ENCODE measurements at regions not wholly inside any gene's neighbourhood (a gene's known extent, or its start where the extent isn't known, plus 50 kb on each side); places are given as distances from the start of the nearest gene placed in this dataset.

DNA sequence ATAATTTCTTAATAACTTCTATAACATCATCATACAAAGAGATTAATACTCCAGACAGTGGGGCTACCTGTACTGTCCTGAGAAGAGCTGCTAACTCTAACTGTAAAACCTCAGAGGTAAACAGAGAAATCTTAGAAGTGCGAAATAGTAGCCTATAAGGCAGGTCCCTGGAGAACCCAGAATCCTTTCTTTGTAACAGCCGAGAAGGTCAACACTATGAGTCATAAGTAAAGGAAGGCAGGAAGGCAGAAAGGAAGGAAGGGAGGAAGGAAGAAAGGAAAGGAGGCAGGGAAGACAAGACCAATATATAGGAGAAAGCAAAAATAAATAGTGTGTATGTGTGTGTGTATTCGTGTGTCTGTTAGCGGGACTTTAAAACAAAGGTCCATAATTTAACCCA lies 540.6 kb downstream of the ZWINT start:
- Histone ChIP-seq H3K9me3 (no peaks in the 10 kb centered on the region), H3K4me1 (no peaks in the 10 kb centered on the region), H3K4me3 (no peak overlapping the region), H3K36me3 (no peaks in the 10 kb centered on the region), H3K27ac (no peak overlapping the region), H3K27me3 (no peaks in the 10 kb centered on the region)
- TF ChIP-seq, protein P1, sequence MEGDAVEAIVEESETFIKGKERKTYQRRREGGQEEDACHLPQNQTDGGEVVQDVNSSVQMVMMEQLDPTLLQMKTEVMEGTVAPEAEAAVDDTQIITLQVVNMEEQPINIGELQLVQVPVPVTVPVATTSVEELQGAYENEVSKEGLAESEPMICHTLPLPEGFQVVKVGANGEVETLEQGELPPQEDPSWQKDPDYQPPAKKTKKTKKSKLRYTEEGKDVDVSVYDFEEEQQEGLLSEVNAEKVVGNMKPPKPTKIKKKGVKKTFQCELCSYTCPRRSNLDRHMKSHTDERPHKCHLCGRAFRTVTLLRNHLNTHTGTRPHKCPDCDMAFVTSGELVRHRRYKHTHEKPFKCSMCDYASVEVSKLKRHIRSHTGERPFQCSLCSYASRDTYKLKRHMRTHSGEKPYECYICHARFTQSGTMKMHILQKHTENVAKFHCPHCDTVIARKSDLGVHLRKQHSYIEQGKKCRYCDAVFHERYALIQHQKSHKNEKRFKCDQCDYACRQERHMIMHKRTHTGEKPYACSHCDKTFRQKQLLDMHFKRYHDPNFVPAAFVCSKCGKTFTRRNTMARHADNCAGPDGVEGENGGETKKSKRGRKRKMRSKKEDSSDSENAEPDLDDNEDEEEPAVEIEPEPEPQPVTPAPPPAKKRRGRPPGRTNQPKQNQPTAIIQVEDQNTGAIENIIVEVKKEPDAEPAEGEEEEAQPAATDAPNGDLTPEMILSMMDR (IDR thresholded peaks at IDR 0.05) = no peak
- TF ChIP-seq POLR2AphosphoS5 (IDR thresholded peaks at IDR 0.05; ENCODE audit: insufficient read depth in 1 of 2, low read depth in 1 of 2) (no peak), POLR2A (IDR thresholded peaks at IDR 0.05) (no peak)
- intact Hi-C loops (cut with DNase I) = no loop called here
- DNase-seq (ENCODE audit: extremely low spot score in 2 of 2) = no peak

DNA sequence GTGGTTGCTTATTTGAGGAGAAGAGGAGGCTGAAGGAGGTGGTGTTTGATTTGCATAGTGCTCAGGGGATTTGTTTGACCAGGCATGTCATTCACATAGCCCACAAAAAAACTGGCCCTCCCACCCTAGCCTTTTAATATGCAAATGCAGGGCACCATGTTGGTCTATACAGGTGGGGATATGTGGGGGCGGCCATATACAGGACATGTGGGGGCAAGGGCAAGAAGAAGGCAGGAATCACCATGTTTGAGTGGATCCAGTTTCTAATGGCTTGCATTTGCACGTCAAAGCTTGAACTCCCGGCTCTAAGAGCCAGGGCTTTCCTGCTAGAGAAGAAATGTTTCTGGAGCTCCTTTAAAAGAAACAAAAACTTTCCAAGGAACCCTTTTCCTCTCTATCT lies 541.0 kb downstream of the ZWINT start:
- H3K9me3 ChIP-seq = no peaks in the 10 kb centered on the region
- H3K4me3 ChIP-seq = no peak overlapping the region
- DNase-seq (ENCODE audit: extremely low spot score in 2 of 2) = no peak
- intact Hi-C loops (cut with DNase I) = no loop called here
- TF ChIP-seq POLR2AphosphoS5 (IDR thresholded peaks at IDR 0.05; ENCODE audit: insufficient read depth in 1 of 2, low read depth in 1 of 2) (no peak), POLR2A (IDR thresholded peaks at IDR 0.05) (no peak)
- TF ChIP-seq, protein P1 (IDR thresholded peaks at IDR 0.05) = no peak
- no peak overlapping the region for H3K27ac ChIP-seq
- H3K27me3 ChIP-seq = no peaks in the 10 kb centered on the region
- no peaks in the 10 kb centered on the region for H3K36me3 ChIP-seq
- no peaks in the 10 kb centered on the region for H3K4me1 ChIP-seq

- Histone ChIP-seq H3K36me3 (no peaks in the 10 kb centered on the region), H3K4me3 (no peak overlapping the region), H3K27ac (no peak overlapping the region), H3K4me1 (no peaks in the 10 kb centered on the region), H3K27me3 (no peaks in the 10 kb centered on the region), H3K9me3 (no peaks in the 10 kb centered on the region)
- intact Hi-C loops (cut with DNase I) = no loop called here
- TF ChIP-seq, protein P1 (IDR thresholded peaks at IDR 0.05) = no peak
- TF ChIP-seq POLR2AphosphoS5 (IDR thresholded peaks at IDR 0.05; ENCODE audit: insufficient read depth in 1 of 2, low read depth in 1 of 2) (no peak), POLR2A (IDR thresholded peaks at IDR 0.05) (no peak)
- no peak for DNase-seq (ENCODE audit: extremely low spot score in 2 of 2)
These were observed 547.4 kb downstream of the ZWINT start for GRCh38 chr10:55813451-55814170.

- intact Hi-C loops (cut with DNase I) = no loop called here
- no peaks in the 10 kb centered on the region for H3K9me3 ChIP-seq
- TF ChIP-seq POLR2AphosphoS5 (IDR thresholded peaks at IDR 0.05; ENCODE audit: insufficient read depth in 1 of 2, low read depth in 1 of 2) (no peak), POLR2A (IDR thresholded peaks at IDR 0.05) (no peak)
- TF ChIP-seq, protein P1 (IDR thresholded peaks at IDR 0.05) = no peak
- no peaks in the 10 kb centered on the region for H3K36me3 ChIP-seq
- no peaks in the 10 kb centered on the region for H3K4me1 ChIP-seq
- H3K27me3 ChIP-seq = no peaks in the 10 kb centered on the region
- no peak overlapping the region for H3K27ac ChIP-seq
- H3K4me3 ChIP-seq = no peak overlapping the region
- no peak for DNase-seq (ENCODE audit: extremely low spot score in 2 of 2)
These were observed 558.0 kb downstream of the ZWINT start for GRCh38 chr10:55803055-55803454.

GRCh38 chr10:55801353-55801661 lies 559.8 kb downstream of the ZWINT start:
- Histone ChIP-seq H3K27me3 (no peaks in the 10 kb centered on the region), H3K9me3 (no peaks in the 10 kb centered on the region), H3K36me3 (no peaks in the 10 kb centered on the region), H3K4me3 (no peak overlapping the region), H3K27ac (no peak overlapping the region), H3K4me1 (no peaks in the 10 kb centered on the region)
- intact Hi-C loops (cut with DNase I) = no loop called here
- DNase-seq (ENCODE audit: extremely low spot score in 2 of 2) = no peak
- TF ChIP-seq, protein P1 (IDR thresholded peaks at IDR 0.05) = no peak
- TF ChIP-seq POLR2A (IDR thresholded peaks at IDR 0.05) (no peak), POLR2AphosphoS5 (IDR thresholded peaks at IDR 0.05; ENCODE audit: insufficient read depth in 1 of 2, low read depth in 1 of 2) (no peak)

Measured in vagina (tissue), 2 donors.